ENCODE measurements at regions not wholly inside any gene's neighbourhood (a gene's known extent, or its start where the extent isn't known, plus 50 kb on each side); places are given as distances from the start of the nearest gene placed in this dataset.

- no peaks in the 10 kb centered on the region for H3K4me1 ChIP-seq
- TF ChIP-seq CTCF (IDR thresholded peaks at IDR 0.05): no peak
- intact Hi-C loops (cut with DNase I; ENCODE audit: low total_unique reads): no loop called here
- DNase-seq: no peak
- no peak overlapping the region for H3K4me3 ChIP-seq
- H3K27me3 ChIP-seq: no peaks in the 10 kb centered on the region
- H3K36me3 ChIP-seq: no peaks in the 10 kb centered on the region
- H3K27ac ChIP-seq: no peak overlapping the region
- H3K9me3 ChIP-seq: peaks cover 0 to 4% (median 0%) of the 10 kb centered on the region in 3 donors
Observed at GRCh38 chr14:94945615-94946014, 175.7 kb upstream of the GSC start.

GRCh38 chr14:94944636-94945258 is 174.8 kb upstream of the GSC start:
- Histone ChIP-seq H3K27ac (no peak overlapping the region), H3K4me3 (no peak overlapping the region), H3K27me3 (no peaks in the 10 kb centered on the region), H3K36me3 (no peaks in the 10 kb centered on the region), H3K9me3 (peaks cover 0 to 4% (median 0%) of the 10 kb centered on the region in 3 donors), H3K4me1 (no peaks in the 10 kb centered on the region)
- intact Hi-C loops (cut with DNase I; ENCODE audit: low total_unique reads): no loop called here
- no peak for TF ChIP-seq CTCF (IDR thresholded peaks at IDR 0.05)
- DNase-seq: no peak

GRCh38 chr14:94942601-94943000 is 172.7 kb upstream of the GSC start:
- Histone ChIP-seq H3K9me3 (no peaks in the 10 kb centered on the region), H3K4me1 (peaks cover 0 to under 1% (median 0%) of the 10 kb centered on the region in 4 donors), H3K27ac (no peak overlapping the region), H3K36me3 (no peaks in the 10 kb centered on the region), H3K27me3 (no peaks in the 10 kb centered on the region), H3K4me3 (no peak overlapping the region)
- no peak for DNase-seq
- no peak for TF ChIP-seq CTCF (IDR thresholded peaks at IDR 0.05)
- intact Hi-C loops (cut with DNase I; ENCODE audit: low total_unique reads): no loop called here

GRCh38 chr14:94941311-94941710 is 171.4 kb upstream of the GSC start:
- intact Hi-C loops (cut with DNase I; ENCODE audit: low total_unique reads): no loop called here
- H3K27ac ChIP-seq: no peak overlapping the region
- DNase-seq: no peak
- no peaks in the 10 kb centered on the region for H3K36me3 ChIP-seq
- no peak for TF ChIP-seq CTCF (IDR thresholded peaks at IDR 0.05)
- H3K4me1 ChIP-seq: peaks cover 0 to 13% (median 9%) of the 10 kb centered on the region in 4 donors
- H3K4me3 ChIP-seq: no peak overlapping the region
- H3K9me3 ChIP-seq: no peaks in the 10 kb centered on the region
- no peaks in the 10 kb centered on the region for H3K27me3 ChIP-seq

GRCh38 chr14:94940263-94940993 is 170.5 kb upstream of the GSC start:
- no peak overlapping the region for H3K4me3 ChIP-seq
- TF ChIP-seq CTCF (IDR thresholded peaks at IDR 0.05): no peak
- intact Hi-C loops (cut with DNase I; ENCODE audit: low total_unique reads): no loop called here
- no peaks in the 10 kb centered on the region for H3K27me3 ChIP-seq
- DNase-seq: no peak
- H3K9me3 ChIP-seq: no peaks in the 10 kb centered on the region
- H3K27ac ChIP-seq: no peak overlapping the region
- H3K4me1 ChIP-seq: peaks cover 0 to 18% (median 11%) of the 10 kb centered on the region in 4 donors
- H3K36me3 ChIP-seq: no peaks in the 10 kb centered on the region

All from tibial artery (tissue), 4 donors.